ENCODE measurements at regions not wholly inside any gene's neighbourhood (a gene's known extent, or its start where the extent isn't known, plus 50 kb on each side); places are given as distances from the start of the nearest gene placed in this dataset.

- Histone ChIP-seq H3K4me1 (replicated peaks in 1 of 2; ENCODE audit: control insufficient read depth in 2 of 2, insufficient read depth in 2 of 2, low read length in 2 of 2) (no peaks in the 10 kb centered on the region), H4K20me1 (replicated peaks; ENCODE audit: control insufficient read depth, insufficient read depth, low read length) (no peaks in the 10 kb centered on the region), H3K9ac (ENCODE audit: insufficient read depth in 1 of 2, low read depth in 2 of 2, low read length in 2 of 2) (no peak overlapping the region), H3K4me3 (no peak overlapping the region), H3K79me2 (ENCODE audit: control insufficient read depth, insufficient read depth, low read length) (no peaks in the 10 kb centered on the region), H3K9me1 (ENCODE audit: control insufficient read depth, insufficient read depth, low read length) (no peaks in the 10 kb centered on the region), H3K36me3 (ENCODE audit: control insufficient read depth, insufficient read depth, low read length) (no peaks in the 10 kb centered on the region), H3K27me3 (ENCODE audit: control insufficient read depth in 2 of 2, insufficient read depth in 2 of 2, low read length in 2 of 2) (no peaks in the 10 kb centered on the region), H3K9me3 (replicated peaks; ENCODE audit: control insufficient read depth, insufficient read depth, low read depth, low read length) (no peaks in the 10 kb centered on the region), H3K4me2 (ENCODE audit: insufficient read depth, low read length) (no peak overlapping the region), H2AFZ (ENCODE audit: low read depth, low read length) (no peak overlapping the region), H3K27ac (ENCODE audit: extremely low read depth, low read depth, low read length) (no peak overlapping the region)
- no peak for DNase-seq (ENCODE audit: extremely low read depth in 1 of 4, low spot score in 3 of 4)
- POLR2A ChIA-PET: no interaction called here
- in situ Hi-C loops (cut with MboI): no loop called here
- no peak for FAIRE-seq
- CTCF ChIA-PET (ENCODE audit: low intra/inter-chr PET ratio): no interaction called here
- 0% methylated on average over 3 of the region's 3 CpGs for WGBS (ENCODE audit: insufficient coverage, low coverage, missing lambda C conversion rate)
- no TSS peak for BruUV-seq (replicated peaks)
- intact Hi-C loops (cut with micrococcal nuclease): no loop called here
- no peak for ATAC-seq
- TF ChIP-seq MYC (IDR thresholded peaks at IDR 0.05; ENCODE audit: low read depth, low read length) (no peak), MYC (CRISPR knock-in tag; IDR thresholded peaks at IDR 0.05; ENCODE audit: borderline replicate concordance, low read depth) (no peak), FOXO4 (CRISPR knock-in tag; IDR thresholded peaks at IDR 0.05) (no peak), ATF4 (CRISPR knock-in tag; IDR thresholded peaks at IDR 0.05) (no peak), BCLAF1 (IDR thresholded peaks at IDR 0.05; ENCODE audit: borderline replicate concordance in 1 of 2, control insufficient read depth in 1 of 2, low read depth in 2 of 2, low read length in 1 of 2) (no peak), GMEB1 (CRISPR knock-in tag; IDR thresholded peaks at IDR 0.05) (no peak), NUFIP1 (IDR thresholded peaks at IDR 0.05; ENCODE audit: partially characterized antibody) (no peak), TAF7 (tag; IDR thresholded peaks at IDR 0.05) (no peak), ZNF511 (CRISPR knock-in tag; IDR thresholded peaks at IDR 0.05) (no peak), HDAC8 (tag; IDR thresholded peaks at IDR 0.05) (no peak), WHSC1 (IDR thresholded peaks at IDR 0.05; ENCODE audit: low read length) (no peak), KAT7 (CRISPR knock-in tag; IDR thresholded peaks at IDR 0.05; ENCODE audit: borderline replicate concordance) (no peak), KLF1 (tag; IDR thresholded peaks at IDR 0.05) (no peak), EGR1 (conservative IDR thresholded peaks at IDR 0.05) (no peak), CSDE1 (IDR thresholded peaks at IDR 0.05) (no peak), CREM (IDR thresholded peaks at IDR 0.05; ENCODE audit: low read depth) (no peak), ZC3H4 (CRISPR knock-in tag; IDR thresholded peaks at IDR 0.05; ENCODE audit: borderline replicate concordance) (no peak)
Measured at GRCh38 chr7:94241402-94241925, 153.2 kb upstream of the COL1A2 start.
